ENCODE measurements at regions not wholly inside any gene's neighbourhood (a gene's known extent, or its start where the extent isn't known, plus 50 kb on each side); places are given as distances from the start of the nearest gene placed in this dataset.

DNA sequence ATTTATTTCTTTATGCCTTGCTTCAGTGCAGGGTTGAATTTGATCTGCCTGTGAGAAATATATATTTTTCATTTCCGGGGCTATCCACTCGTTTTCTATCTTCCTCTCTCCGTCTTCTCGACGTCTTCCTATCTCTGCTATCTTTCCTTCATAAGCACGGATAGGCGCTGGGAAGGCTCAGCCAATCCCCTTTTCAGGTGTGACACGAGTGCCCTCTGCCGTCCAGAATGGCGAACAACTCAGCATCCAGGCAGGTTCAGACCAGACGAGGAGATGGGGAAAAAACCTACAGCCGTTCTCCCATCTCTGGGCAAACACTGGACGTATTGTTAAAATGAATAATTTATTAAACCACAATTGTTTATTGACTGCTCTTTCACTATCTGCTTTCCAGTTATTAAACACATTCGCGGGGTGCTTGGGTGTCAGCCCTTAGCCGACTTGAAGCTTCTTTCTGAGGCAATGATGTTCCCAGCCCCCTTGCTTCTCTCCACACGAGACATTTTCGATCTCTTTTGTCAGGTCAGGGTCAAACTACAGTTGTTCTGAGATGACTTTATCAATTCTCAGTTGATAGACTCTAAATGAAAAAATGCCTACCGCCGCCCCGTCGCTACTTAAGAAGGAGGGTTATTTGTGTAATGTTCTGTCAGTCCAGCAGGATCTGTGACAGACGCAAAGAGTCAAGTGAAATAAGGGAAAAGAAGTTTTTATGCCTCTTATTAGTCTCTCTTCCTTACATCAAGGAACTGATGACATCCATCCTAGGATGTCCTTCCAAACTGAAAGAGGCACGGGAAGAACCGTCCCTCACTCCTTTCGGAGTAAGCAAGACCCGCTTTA lies 96.3 kb upstream of the NOCT start:
- TF ChIP-seq, protein P1, sequence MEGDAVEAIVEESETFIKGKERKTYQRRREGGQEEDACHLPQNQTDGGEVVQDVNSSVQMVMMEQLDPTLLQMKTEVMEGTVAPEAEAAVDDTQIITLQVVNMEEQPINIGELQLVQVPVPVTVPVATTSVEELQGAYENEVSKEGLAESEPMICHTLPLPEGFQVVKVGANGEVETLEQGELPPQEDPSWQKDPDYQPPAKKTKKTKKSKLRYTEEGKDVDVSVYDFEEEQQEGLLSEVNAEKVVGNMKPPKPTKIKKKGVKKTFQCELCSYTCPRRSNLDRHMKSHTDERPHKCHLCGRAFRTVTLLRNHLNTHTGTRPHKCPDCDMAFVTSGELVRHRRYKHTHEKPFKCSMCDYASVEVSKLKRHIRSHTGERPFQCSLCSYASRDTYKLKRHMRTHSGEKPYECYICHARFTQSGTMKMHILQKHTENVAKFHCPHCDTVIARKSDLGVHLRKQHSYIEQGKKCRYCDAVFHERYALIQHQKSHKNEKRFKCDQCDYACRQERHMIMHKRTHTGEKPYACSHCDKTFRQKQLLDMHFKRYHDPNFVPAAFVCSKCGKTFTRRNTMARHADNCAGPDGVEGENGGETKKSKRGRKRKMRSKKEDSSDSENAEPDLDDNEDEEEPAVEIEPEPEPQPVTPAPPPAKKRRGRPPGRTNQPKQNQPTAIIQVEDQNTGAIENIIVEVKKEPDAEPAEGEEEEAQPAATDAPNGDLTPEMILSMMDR (IDR thresholded peaks at IDR 0.05; ENCODE audit: low read depth, low read length): peak; percentile 94
- no peak overlapping the region for H3K27ac ChIP-seq (ENCODE audit: low read depth, low read length)
- H3K27me3 ChIP-seq (ENCODE audit: control insufficient read depth, insufficient read depth, low read length): no peaks in the 10 kb centered on the region
- POLR2A ChIA-PET: no interaction called here
- CTCF ChIA-PET: interaction anchor here (0.6 to 2.3 kb wide), 11 partner anchors 9 to 1100 kb away, joined by 3 to 11 read pairs (median 4); no protein-coding TSS in a partner anchor
- peak; percentile 65 for DNase-seq (ENCODE audit: low read depth, low spot score)
- H3K4me3 ChIP-seq (ENCODE audit: low read depth, low read length): peak overlapping the region; percentile 38
- no peaks in the 10 kb centered on the region for H3K9me3 ChIP-seq (ENCODE audit: control insufficient read depth, insufficient read depth, low read length)

DNA sequence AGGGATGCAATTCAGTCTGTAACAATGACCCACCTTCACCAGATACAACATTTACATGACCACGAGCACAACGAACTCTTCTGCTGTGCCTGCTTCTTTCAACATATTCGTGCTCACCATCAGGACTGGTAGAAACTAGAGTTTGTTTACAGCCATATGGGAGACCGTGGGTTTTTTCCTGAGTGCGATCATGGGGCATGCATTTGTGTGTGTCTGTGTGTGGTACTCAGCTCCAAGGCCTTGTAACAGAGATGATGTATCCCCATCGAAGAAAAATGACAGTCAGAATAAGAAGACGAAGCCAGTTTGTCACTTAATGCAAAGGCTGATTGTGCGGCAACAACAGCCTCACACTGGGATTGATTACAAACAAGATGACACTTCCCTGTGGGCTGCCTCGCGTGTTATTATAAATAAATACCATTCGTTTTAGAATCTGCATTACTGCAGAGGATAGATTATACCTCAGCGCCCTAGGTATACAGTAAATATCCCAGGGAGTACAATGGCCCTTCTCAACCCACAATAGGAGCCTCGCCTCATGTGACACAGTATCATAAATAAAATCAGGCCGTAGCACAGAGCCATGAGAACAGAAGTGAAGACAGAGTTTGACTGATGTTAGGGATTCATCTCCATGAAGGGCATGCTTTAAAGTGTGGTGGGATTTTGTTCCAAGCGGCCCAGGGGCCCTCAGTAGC lies 97.3 kb upstream of the NOCT start:
- Histone ChIP-seq H3K4me3 (ENCODE audit: low read depth, low read length) (no peak overlapping the region), H3K27ac (ENCODE audit: low read depth, low read length) (no peak overlapping the region), H3K9me3 (ENCODE audit: control insufficient read depth, insufficient read depth, low read length) (no peaks in the 10 kb centered on the region), H3K27me3 (ENCODE audit: control insufficient read depth, insufficient read depth, low read length) (no peaks in the 10 kb centered on the region)
- ChIA-PET POLR2A (no interaction called here), CTCF (interaction anchor here (0.9 to 2.1 kb wide), 4 partner anchors 19 to 883 kb away, joined by 4 to 7 read pairs (median 5); no protein-coding TSS in a partner anchor)
- TF ChIP-seq, protein P1 (IDR thresholded peaks at IDR 0.05; ENCODE audit: low read depth, low read length): no peak
- no peak for DNase-seq (ENCODE audit: low read depth, low spot score)

DNA sequence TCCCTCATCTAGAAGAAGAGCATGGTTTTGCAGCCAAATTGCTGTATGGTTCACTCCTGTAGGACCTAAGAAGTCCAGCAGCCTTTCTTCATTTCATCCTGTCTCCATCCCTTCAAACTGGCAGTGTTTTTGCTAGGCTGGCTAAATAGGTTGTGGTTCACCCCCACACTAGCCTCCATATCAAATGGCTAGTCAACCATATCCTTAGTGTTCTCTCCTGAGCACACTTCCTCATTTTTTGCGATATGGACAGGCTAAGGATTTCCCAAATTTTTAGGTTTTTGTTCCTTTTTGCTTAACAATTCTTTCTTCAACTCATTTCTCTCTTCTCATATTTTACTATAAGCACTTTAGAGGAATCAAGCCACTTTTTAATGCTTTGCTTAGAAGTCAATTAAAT lies 98.8 kb upstream of the NOCT start:
- DNase-seq (ENCODE audit: low read depth, low spot score): no peak
- Histone ChIP-seq H3K27ac (ENCODE audit: low read depth, low read length) (no peak overlapping the region), H3K4me3 (ENCODE audit: low read depth, low read length) (no peak overlapping the region), H3K27me3 (ENCODE audit: control insufficient read depth, insufficient read depth, low read length) (no peaks in the 10 kb centered on the region), H3K9me3 (ENCODE audit: control insufficient read depth, insufficient read depth, low read length) (no peaks in the 10 kb centered on the region)
- CTCF ChIA-PET: interaction anchor here (0.6 to 1.2 kb wide), 3 partner anchors 45 to 452 kb away, joined by 3 to 7 read pairs (median 3); no protein-coding TSS in a partner anchor
- POLR2A ChIA-PET: no interaction called here
- TF ChIP-seq, protein P1 (IDR thresholded peaks at IDR 0.05; ENCODE audit: low read depth, low read length): no peak

DNA sequence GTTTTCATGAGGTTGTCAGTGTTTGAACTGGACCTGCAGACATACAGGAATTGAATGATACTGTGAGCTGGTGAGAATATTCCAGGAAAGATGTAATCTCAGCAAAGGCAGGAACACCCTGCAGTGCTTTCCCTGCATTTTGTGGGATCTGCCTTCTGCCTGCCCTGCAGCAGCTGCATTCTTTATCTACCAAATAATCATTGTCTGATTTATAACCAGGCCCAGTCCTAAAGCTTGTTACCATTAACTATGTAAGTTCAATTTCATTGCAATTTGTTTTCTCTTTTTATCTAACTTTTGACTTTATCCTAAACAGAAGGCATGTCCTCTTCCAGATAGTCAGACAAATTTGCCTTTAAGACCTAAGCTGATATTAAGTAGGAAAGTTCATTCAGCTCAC lies 99.8 kb upstream of the NOCT start:
- CTCF ChIA-PET: interaction anchor here (0.6 kb wide), 1 partner anchor 772 kb away, joined by 3 read pairs; no protein-coding TSS in a partner anchor
- TF ChIP-seq, protein P1 (IDR thresholded peaks at IDR 0.05; ENCODE audit: low read depth, low read length): no peak
- POLR2A ChIA-PET: no interaction called here
- Histone ChIP-seq H3K9me3 (ENCODE audit: control insufficient read depth, insufficient read depth, low read length) (no peaks in the 10 kb centered on the region), H3K27ac (ENCODE audit: low read depth, low read length) (no peak overlapping the region), H3K27me3 (ENCODE audit: control insufficient read depth, insufficient read depth, low read length) (peaks cover 4% of the 10 kb centered on the region), H3K4me3 (ENCODE audit: low read depth, low read length) (no peak overlapping the region)
- DNase-seq (ENCODE audit: low read depth, low spot score): no peak
